ENCODE measurements at regions not wholly inside any gene's neighbourhood (a gene's known extent, or its start where the extent isn't known, plus 50 kb on each side); places are given as distances from the start of the nearest gene placed in this dataset.

DNA sequence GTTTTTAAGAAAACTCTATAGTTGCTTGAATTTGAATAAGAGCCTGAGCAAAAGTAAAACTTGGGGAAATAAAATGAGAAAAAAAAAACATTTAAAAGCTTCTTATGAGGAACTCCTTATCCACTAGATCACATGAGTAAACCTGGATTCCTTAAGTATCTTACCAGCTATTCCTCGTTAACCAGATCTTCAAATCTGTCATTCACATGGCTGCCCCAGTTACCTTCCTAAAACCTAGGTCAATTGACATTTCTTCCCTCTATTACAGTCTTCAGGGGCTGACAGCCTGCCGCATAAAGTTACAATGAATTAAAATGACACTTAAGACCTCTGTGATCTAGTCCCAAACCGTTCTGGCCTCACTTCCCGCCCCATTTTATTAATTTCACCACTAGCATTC lies 583.6 kb downstream of the NR2F2 start:
- TF ChIP-seq, protein P1, sequence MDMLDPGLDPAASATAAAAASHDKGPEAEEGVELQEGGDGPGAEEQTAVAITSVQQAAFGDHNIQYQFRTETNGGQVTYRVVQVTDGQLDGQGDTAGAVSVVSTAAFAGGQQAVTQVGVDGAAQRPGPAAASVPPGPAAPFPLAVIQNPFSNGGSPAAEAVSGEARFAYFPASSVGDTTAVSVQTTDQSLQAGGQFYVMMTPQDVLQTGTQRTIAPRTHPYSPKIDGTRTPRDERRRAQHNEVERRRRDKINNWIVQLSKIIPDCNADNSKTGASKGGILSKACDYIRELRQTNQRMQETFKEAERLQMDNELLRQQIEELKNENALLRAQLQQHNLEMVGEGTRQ (IDR thresholded peaks at IDR 0.05; ENCODE audit: low read depth, low read length), result no peak
- TF ChIP-seq RCOR1 (IDR thresholded peaks at IDR 0.05; ENCODE audit: insufficient replicate concordance, low read length) (no peak), FOS (IDR thresholded peaks at IDR 0.05; ENCODE audit: low read depth, low read length) (no peak), CHD1 (IDR thresholded peaks at IDR 0.05; ENCODE audit: low read depth, low read length) (no peak)
- no peak overlapping the region for H3K23ac ChIP-seq (ENCODE audit: low read depth, low read length)
- H2BK15ac ChIP-seq (ENCODE audit: low read depth, low read length), result no peak overlapping the region

More for the DNA sequence above, 583.6 kb downstream of the NR2F2 start:
- Histone ChIP-seq H3K4ac (ENCODE audit: low read depth, low read length) (no peak overlapping the region), H2BK5ac (ENCODE audit: low read depth, low read length, poor library complexity, severe bottlenecking) (no peak overlapping the region), H2BK120ac (ENCODE audit: low read depth, low read length) (no peak overlapping the region), H2AFZ (replicated peaks; ENCODE audit: low read length, poor library complexity) (no peak overlapping the region), H3K9me3 (ENCODE audit: control insufficient read depth, insufficient read depth, low read length) (peaks cover 9% of the 10 kb centered on the region), H3K79me1 (ENCODE audit: low read depth in 1 of 2, low read length in 2 of 2) (no peaks in the 10 kb centered on the region), H2AK9ac (replicated peaks; ENCODE audit: low read depth, low read length, poor library complexity) (no peak overlapping the region), H3K4me2 (ENCODE audit: low read depth, low read length) (no peak overlapping the region), H3K14ac (replicated peaks; ENCODE audit: low read depth, low read length) (no peak overlapping the region), H3K56ac (ENCODE audit: extremely low read depth, insufficient read depth, low read length) (no peak overlapping the region), H3K9me1 (ENCODE audit: insufficient read depth, low read length) (no peaks in the 10 kb centered on the region), H4K20me1 (ENCODE audit: insufficient read depth, low read length) (no peaks in the 10 kb centered on the region), H4K8ac (ENCODE audit: low read depth in 2 of 2, low read length in 2 of 2) (no peak overlapping the region), H4K5ac (ENCODE audit: low read depth, low read length) (no peak overlapping the region), H3K9ac (ENCODE audit: low read depth, low read length) (no peak overlapping the region), H3K4me1 (ENCODE audit: control insufficient read depth, insufficient read depth, low read length) (no peaks in the 10 kb centered on the region), H3K27ac (ENCODE audit: insufficient read depth, low read length) (no peak overlapping the region), H2AK5ac (ENCODE audit: low read depth, low read length) (no peak overlapping the region), H3K4me3 (ENCODE audit: insufficient read depth, low read depth, low read length) (no peak overlapping the region), H2BK20ac (ENCODE audit: low read depth, low read length) (no peak overlapping the region), H4K91ac (ENCODE audit: insufficient read depth, low read depth, low read length) (no peak overlapping the region), H3K18ac (ENCODE audit: low read depth, low read length) (no peak overlapping the region), H3K27me3 (ENCODE audit: control insufficient read depth, insufficient read depth, low read length) (no peaks in the 10 kb centered on the region), H3K36me3 (ENCODE audit: control insufficient read depth, insufficient read depth, low read length) (no peaks in the 10 kb centered on the region)
- intact Hi-C loops (cut with micrococcal nuclease) (no loop called here), in situ Hi-C loops (cut with MboI; ENCODE audit: low sequenced_read_pairs) (no loop called here), dilution Hi-C loops (cut with HindIII; ENCODE audit: low sequenced_read_pairs, unreplicated experiment) (no loop called here)
- no peak for ATAC-seq (ENCODE audit: low read depth)
- CTCF ChIA-PET, result no interaction called here
- POLR2A ChIA-PET (ENCODE audit: unreplicated experiment), result no interaction called here
- WGBS, 2 experiments (ENCODE audit: extremely low coverage in 2 of 2, insufficient read length in 1 of 2), result 83% methylated on average over 1 of the region's 4 CpGs; no CpG with 5 or more reads in 1 of the 2 experiments
- no peak for DNase-seq
- no TSS peak for BruUV-seq (replicated peaks)

Measured in IMR-90 (cell line).